ENCODE measurements at regions not wholly inside any gene's neighbourhood (a gene's known extent, or its start where the extent isn't known, plus 50 kb on each side); places are given as distances from the start of the nearest gene placed in this dataset.

DNA sequence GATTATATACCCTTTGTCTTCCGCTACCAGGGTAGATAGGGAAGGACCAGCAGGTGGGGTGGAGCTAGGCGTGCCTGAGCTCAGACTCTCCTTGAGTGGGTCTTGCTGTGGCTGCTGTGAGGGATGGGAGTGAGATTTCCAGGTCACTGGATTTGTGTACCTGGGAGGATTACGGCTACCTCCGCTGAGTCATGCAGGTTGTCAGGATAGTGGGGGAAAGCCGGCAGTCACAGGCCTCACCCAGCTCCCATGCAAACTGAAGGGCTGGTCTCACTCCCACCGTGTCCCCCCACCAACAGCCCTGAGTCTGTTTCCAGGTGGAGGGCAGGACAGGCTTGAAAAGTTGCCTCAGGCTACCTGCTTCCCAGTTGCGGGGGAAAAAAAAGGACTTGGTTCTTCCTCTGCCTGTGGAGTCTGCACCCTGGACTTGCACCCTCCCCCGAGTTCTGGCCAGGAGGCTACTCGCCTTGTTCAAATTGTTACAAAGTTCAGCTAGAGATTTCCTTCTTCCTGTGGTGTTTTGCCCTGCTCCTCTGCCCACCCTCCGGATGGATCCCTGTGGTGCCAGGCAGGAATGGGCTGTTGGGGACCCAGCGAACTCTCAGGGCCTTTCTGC, 268.3 kb downstream of the VAPA start:
- no peak for DNase-seq

DNA sequence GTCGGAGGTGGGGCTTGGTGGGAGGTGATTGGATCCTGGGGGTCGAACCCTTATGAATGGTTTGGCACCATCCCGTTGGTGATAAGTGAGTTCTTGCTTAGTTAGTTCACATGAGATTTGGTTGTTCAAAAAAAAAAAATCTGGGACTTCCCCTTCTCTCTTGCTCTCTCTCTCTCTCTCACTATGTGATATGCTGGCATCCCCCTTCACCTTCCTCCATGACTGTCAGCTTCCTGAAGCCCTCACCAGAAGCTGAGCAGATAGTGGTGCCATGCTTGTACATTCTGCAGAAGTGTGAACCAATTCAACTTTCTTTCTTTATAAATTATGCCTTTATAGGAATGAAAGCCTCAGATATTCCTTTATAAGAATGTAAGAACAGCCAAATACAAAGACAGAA, 269.7 kb upstream of the APCDD1 start:
- DNase-seq = no peak

- DNase-seq = no peak
These were observed 265.2 kb upstream of the APCDD1 start for GRCh38 chr18:10188971-10189810.

DNA sequence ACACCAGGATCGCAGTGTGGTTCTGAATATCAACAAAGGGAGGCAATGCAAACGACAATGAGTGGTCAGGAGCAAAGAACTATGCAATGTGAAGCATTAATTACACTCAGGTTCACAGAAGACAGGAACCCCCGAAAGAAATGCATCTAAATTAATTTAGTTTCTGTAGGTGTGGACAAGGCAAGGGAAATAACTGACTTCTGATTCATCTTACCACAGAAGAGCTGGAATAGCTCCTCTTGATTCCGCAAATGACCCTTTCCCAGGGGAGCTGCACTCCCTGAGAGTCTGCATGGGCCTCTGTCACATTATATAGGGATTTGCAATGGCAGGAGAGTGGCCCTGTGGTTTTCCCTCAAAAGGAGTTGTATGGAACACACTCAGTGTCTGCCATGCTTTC, 263.9 kb upstream of the APCDD1 start:
- no peak for DNase-seq

DNA sequence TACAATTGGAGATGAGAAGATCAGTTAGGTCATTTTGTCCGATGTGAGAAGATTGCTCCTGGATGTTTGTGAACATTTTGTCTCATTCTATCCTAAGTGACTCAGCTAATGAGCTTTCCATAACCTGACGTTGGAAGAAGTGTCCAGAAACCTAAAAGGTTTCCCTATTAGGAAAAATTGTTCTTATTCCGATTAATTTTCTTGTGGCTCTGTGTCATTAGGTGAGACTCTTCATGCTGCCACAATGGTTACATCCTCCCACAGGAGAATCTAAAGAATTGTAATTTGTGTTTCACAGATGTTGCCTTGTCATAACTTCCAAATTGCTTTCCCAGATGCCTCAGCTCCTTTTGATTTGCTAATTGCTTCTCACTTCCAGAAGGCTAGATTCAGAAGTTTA, 261.0 kb upstream of the APCDD1 start:
- no peak for DNase-seq

GRCh38 chr18:10194592-10194991, 259.8 kb upstream of the APCDD1 start:
- no peak for DNase-seq

- DNase-seq = no peak
These were observed 258.9 kb upstream of the APCDD1 start for GRCh38 chr18:10195529-10195928.

- DNase-seq = no peak
These were observed 257.3 kb upstream of the APCDD1 start for GRCh38 chr18:10197097-10197496.

DNA sequence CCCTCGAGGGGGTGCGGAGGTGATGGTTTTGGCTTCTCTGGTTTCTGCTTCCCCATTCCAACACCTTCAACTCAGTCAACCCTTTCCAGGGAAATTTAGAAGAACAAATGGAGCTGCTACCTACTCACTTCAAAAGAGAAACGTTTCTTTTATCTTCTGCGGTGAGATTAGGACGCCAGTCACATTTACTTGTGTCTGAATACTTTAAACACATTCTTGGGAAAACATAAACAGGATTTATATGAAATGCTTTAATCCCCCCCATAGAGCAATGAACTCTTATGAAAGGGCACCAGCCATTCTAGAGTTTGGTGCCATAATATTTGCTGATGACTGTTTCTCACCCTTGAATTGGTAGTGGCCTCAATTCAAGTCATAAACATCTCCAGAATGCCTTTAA, 253.2 kb upstream of the APCDD1 start:
- DNase-seq = no peak

- no peak for DNase-seq
These were observed 252.8 kb upstream of the APCDD1 start for GRCh38 chr18:10201659-10202058.

GRCh38 chr18:10202845-10203321, 251.6 kb upstream of the APCDD1 start:
- DNase-seq = no peak

GRCh38 chr18:10205151-10205550, 249.3 kb upstream of the APCDD1 start:
- DNase-seq = no peak

GRCh38 chr18:10207682-10208345, 246.6 kb upstream of the APCDD1 start:
- DNase-seq = no peak

- no peak for DNase-seq
These were observed 245.1 kb upstream of the APCDD1 start for GRCh38 chr18:10209302-10209701.

GRCh38 chr18:10210057-10210633, 244.3 kb upstream of the APCDD1 start:
- no peak for DNase-seq

DNA sequence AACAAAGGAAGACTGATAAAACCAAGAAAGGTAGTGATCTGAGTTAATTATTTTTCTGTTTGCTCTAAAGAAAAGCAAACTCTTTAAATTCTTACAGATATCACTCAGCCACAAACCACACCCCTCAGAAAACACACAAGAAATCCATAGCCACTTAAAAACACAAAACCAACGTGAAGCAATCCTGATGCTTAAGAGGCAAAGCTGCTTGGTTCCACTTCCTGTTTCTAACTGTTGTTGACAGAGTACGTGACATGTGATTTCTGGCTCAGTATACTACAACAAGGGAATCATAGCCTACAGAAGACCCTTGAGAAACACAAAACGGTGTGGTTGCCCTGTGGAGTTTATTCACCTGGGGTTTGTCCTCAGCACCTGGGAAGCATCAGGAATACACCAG, 240.9 kb upstream of the APCDD1 start:
- no peak for DNase-seq

DNA sequence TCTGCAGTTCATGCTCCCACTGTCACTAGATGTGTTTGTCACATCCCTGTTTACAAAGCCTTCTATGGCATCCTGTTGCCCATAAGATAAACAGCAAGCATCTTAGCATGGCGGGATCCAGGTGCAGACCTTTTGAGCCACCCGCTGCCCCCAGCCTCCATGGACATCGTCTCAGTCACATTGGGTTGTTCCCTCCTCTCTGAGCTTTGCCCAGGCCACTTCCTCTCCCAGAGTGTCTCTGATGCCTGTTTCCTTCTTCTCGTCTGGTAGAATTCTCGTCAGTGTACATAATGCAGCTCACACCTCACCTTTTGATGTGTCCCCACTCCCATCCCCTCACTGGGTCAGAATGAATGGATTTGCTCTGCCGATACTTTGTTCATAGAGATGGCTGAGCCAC, 239.0 kb upstream of the APCDD1 start:
- DNase-seq = no peak

DNA sequence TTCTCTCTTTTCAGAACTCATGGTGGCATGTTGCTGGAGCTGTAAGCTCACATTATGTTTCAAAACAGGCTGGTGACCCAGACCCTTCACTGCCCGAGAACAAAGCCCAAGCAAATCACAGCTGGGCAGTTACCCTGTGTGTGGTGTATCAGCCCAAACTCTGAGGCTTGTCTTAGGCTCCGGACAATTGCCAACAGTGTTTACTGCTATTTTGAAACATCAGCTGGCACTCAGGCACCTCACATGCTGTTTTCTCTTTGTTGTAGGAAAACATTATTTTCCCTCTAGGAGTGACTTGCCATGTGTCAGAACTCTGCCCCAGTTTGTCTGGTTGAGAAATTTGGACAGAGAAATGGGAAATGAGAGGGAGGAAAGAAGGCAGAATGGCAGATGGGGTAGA, 237.6 kb upstream of the APCDD1 start:
- no peak for DNase-seq

- no peak for DNase-seq
These were observed 237.2 kb upstream of the APCDD1 start for GRCh38 chr18:10217211-10217610.

DNA sequence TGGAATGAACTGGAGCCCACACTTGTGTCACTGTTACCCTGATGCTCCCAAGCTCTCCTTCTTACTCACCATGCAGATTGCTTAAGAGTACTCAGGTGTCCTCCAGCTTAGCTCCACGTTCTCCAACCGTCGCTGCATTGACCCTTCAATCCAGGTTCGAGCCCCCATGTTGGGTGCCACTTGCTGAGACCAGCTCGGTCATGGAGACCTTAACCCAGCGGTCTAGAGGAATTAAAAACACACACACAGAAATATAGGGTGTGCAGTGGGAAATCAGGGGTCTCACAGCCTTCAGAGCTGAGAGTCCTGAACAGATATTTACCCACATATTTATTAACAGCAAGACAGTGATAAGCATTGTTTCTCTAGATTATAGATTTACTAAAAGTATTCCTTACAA, 229.1 kb upstream of the APCDD1 start:
- no peak for DNase-seq

DNA sequence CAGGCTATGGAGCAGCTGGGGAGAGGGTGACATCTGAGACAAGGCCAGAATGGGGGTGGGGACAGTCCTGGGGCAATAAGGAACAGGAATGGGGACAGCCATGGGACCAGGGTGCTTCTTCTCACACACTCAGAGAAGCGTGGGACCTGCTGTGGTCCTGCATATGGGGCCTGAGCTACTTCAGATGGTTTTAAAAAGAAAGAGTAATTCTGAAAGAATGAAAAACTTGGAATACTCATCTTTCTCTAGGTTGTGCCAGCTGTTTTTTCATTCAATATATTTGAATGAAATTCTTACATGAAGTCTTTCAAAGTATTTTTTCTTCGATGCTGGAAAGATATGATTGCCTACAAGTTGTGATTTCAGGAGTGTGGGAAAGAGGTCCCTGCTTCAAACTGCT, 227.5 kb upstream of the APCDD1 start:
- no peak for DNase-seq

DNA sequence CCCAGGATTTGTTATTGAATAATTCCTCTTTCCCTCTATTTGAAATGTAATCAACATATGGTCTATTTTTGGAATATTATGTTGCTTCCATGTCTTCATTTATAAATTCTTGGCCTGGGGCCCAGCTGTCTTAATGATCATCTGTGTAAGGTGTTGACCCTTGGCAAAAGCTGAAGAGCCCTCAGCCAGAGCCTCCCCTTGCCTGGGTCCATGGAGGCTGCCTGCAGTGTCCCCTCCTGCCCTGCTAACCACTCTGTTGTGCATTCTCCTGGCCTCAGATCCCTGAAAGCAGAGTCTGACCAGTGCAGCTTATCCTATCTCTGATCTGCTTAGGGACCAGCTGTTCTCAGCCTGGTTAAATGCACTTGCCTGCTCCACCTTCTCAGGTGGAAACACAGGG, 226.1 kb upstream of the APCDD1 start:
- no peak for DNase-seq

DNA sequence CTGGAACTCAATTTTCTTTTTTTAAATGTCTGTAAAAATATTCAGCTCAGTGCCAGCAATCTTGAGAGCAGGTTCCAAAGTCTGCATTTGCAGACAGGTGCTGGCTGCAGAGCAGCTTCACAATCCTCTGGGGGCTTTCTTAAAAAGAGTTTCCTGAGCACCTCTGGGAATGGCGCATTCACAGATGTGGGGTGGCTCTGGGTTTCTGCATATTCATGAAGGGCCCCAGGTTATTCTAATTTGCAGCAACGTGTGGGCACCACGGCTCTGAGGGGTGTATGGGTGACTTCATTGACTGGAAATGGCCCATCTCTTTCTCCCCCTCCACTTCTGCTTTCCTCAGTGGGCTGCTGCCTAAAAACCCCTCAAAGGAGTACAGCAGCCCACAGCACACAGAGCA, 225.0 kb upstream of the APCDD1 start:
- no peak for DNase-seq

- no peak for DNase-seq
These were observed 224.4 kb upstream of the APCDD1 start for GRCh38 chr18:10230072-10230471.

Data from right hindlimb (tissue), 1 donor.